NCI-H2171 treated with DMSO at 0.1 percent for 48 hours (cell line): ENCODE measurements at regions not wholly inside any gene's neighbourhood (a gene's known extent, or its start where the extent isn't known, plus 50 kb on each side); places are given as distances from the start of the nearest gene placed in this dataset.

Experiments used
- DNase-seq: peaks from one replicate; lab custom pipeline; 2025; lab: John Stamatoyannopoulos, UW

- no peak for DNase-seq
These were observed 1416.1 kb downstream of the TBC1D22A start for GRCh38 chr22:48178536-48178935.

DNA sequence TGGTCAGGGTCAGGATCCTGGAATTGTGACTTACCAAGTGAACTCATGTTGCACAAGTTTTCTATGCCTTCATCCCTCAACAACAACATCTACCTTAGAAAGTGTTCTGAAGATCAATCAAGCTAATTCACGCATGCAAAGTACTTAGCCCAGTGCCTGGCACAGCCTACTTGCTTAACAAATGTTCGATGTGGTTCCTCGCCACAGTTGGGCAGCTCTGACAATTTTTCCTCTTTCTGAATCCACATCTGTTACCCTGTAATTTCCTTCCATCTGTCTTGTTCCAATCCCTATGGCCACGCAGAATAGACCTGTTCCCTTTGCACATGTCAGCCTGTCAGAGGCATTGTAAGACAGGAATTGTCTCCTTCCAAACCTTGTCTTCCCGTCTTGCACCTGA, 1415.2 kb downstream of the TBC1D22A start:
- peak; percentile 75 for DNase-seq

- no peak for DNase-seq
These were observed 1413.3 kb downstream of the TBC1D22A start for GRCh38 chr22:48175721-48176120.

- no peak for DNase-seq
These were observed 1411.3 kb downstream of the TBC1D22A start for GRCh38 chr22:48173773-48174160.

DNA sequence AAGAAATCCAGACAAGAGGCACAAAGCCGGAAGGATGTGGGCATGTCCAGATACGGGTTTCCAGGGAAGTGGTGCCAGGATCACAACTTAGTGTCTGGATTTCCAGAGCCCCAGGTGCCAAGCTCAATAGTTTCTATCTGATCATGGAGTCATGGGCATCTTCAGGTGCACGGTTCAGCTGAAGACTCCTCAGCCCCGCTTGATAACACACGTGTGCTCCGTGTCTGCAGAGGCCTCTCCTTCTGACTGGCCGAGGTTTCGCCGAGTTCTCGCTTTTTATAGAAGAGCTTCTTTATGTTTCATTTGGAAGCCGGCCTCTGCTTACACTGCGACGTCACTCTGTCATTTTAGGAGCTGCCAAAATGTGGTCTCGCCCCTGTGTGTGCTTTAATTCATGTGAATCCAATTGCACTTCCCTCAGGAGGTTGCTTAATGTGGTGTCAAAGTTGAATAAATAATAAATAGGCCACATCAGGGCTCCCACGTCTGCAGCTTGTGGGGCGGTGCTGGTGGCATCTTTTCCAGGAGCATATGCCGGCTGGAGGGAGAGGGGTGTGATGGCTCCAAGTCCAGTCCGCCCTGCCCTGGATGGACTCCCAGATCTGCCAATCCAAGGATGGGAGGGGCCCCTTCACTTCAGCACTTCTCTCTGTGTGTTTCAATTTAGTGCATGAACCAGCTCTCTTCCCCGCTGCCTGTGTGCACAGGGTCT, 1410.8 kb downstream of the TBC1D22A start:
- DNase-seq: no peak

GRCh38 chr22:48171271-48171691, 1408.8 kb downstream of the TBC1D22A start:
- peak; percentile 29 for DNase-seq

DNA sequence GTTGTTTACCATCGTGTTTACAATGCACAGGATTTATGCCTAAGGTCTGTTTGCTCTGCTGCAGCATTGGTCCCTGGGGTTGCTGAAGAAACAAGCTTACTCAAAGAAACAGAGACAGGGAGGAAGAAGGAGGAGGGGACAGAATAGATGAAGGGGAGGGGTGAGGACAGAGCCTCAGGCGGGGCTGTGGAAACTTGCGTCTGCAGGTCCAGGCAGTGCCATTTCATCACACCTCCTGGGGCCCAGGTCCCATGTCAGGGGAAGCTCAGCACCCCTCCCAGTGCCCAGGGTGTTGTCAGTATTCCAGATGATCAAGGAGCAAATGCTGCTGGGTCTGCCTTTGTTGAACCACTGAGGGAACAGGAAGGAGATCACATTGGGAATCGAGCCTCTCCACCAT, 1406.8 kb downstream of the TBC1D22A start:
- DNase-seq: no peak

DNA sequence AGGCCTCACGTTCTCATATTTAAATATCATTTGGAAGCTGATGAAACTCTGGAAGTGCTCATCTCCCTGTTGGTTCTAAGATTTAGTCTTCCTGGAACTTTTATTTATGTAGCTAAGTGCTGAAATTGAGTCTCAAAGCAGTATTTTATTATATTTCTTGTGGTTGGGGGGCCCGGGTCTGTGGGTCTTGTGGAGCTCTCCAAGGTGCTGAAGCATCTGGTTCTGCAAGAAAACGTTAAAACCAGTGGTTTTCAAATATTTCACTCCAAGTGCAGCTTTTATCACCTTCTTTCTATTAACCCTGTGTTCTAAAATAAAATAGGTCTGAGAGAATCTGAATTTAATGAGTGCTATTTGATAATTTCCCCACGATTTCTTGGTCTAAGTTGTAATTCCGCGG, 1404.8 kb downstream of the TBC1D22A start:
- DNase-seq: no peak

DNA sequence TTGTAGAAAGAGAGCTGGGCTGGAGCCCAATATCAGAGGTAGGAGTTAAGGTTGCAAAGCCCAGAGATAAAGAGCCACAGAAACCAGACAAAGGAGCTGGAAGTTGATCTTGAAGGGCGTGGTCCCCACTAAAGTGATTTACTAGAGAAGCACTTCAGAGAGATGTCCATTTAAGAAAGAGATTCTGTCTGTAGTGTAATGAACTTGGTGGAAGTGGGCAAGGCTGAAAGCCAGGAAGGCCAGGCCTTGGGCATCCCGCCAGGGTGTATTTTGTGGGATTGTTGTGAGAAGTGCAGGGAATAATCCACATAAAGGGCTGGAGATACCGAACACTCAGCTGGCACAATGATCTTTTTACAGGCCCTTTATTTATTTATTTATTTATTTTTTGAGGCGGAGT, 1398.8 kb downstream of the TBC1D22A start:
- no peak for DNase-seq

GRCh38 chr22:48157676-48158075, 1395.2 kb downstream of the TBC1D22A start:
- DNase-seq: no peak

- DNase-seq: no peak
These were observed 1394.3 kb downstream of the TBC1D22A start for GRCh38 chr22:48156603-48157355.

DNA sequence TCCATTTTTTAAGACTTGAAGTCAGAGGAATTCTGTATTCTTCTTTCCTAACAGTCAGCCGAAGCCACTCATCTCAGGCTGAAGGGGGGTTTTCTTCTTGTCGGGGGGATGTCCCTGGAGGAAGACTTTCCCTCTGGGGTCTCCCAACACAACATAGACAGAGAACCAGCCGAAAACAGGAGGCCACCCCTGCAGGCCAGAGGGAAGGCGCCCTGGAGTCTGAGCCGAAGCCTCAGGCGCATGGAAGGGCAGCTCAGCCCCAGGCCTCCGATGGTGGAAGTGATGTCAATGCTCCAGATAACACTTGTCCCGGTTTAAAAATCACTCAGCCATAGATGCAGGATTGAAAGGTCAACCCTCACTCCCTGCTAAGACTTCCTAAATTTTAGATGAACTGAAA, 1393.0 kb downstream of the TBC1D22A start:
- DNase-seq: no peak

DNA sequence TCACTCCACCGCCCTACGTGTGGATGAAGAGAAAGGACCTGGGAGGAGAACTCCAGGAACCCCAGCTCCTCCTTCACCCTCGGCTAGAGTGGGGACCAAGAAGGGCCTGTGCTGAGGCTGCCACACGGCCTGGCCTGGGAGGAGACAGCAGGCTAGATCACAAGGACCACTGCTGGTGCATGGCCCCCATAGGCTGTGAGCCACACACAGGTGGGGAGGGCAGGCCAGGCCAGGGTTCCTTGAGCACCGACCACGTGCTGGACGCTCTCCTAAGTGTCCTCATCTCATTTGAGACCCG, 1392.4 kb downstream of the TBC1D22A start:
- DNase-seq: no peak

DNA sequence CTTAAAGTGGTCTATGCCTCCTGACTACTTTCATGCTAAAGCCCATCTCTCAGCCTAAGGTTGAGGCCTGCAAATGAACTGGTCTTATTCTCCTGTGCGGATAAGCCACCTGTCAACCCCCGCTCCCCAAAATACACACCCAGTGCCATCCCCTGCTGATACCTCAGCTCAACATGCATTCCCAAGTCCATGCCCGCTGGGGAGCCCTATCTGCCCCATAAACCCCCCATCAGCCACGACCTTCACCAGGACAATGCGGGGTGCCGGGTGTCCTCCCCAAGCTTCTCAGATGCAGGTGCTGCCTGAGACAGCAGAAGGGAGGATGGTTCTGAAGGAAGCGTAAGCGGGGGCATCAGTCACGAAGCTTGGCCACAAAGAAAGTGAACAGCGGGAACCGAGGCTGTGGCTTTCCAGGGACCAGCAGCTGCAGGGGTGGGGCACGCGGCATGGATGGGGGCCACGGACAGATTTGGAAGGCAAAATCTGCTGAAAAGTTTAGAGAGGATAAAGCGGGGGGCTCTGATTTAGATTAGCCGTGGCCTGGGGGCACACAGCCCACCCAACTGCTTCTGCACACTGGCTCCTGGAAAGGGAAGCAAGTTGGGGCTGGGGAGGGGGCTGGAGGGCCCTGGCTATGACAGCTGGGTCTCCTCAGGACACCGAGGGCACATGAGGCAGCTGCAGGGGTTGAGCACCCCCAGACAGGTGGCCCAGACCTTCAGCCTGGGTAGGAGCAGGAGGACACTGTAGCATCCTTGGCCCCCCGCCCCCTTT, 1391.9 kb downstream of the TBC1D22A start:
- no peak for DNase-seq

DNA sequence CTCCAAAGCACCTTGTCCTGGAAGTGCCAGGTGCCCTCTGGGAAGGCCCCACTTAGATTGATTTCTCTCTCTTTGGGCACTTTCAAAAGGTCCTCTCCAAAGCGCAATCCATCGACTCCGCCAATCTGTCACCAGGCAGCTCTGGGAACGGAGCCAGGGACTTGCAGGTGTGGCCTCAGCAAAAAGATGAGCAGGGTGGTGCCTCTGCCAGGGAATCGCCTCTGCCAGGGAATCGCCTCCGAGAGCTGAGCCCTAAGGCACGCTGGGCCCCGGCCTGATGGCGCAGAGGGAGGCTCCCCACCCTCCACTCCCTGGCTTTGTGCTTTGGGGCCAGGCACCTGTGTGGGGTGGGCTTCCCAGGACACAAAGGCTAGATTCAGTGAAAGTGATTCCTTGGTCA, 1391.3 kb downstream of the TBC1D22A start:
- DNase-seq: peak; percentile 95

DNA sequence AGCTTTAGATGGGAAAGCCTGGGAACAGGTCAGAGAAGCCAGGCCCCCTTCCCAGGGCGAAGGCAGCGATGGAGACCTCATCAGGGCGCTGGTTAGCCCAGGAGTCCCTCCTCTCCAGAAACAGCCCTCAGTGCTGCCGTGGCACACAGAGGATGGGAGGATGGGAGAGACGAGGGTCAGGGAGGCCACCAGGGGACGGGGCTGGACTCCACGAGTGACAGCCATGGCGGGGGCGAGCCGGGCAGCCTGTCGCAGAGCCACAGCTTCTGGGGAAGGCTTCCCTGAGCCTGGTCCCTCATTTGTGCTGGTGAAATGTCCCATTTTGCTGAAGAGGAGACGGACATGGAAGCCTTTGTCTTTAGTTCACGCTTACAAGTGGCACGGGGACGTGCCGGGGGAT, 1390.5 kb downstream of the TBC1D22A start:
- DNase-seq: no peak

DNA sequence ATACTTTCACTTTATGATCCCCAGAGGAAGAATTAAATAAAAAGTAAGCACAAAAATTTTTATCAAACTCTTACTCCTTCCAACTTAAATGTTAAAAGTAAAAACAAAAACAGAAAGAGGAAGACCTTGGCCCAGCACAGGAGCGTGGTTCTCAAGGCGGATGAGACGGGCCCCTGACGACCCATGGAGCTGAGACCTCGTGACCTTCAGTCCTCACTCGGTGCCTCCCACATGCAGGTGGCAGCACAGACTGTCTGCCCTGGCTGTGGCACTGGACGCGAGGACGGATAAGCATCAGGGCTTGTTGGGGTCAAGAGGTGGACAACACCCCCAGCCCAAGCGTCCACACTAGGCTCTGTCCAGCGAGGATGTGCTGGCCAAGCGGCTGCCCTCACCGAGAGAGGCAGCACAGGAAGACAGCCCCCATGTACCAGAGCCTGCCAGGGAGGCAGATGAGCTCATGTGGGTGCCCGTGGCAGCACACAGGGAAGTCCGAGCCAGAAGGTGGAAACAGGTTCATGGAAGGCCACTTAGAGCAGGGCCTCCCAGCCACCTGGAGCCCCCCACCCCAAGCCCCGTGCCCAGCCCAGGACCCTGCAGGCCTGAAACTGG, 1389.8 kb downstream of the TBC1D22A start:
- no peak for DNase-seq

DNA sequence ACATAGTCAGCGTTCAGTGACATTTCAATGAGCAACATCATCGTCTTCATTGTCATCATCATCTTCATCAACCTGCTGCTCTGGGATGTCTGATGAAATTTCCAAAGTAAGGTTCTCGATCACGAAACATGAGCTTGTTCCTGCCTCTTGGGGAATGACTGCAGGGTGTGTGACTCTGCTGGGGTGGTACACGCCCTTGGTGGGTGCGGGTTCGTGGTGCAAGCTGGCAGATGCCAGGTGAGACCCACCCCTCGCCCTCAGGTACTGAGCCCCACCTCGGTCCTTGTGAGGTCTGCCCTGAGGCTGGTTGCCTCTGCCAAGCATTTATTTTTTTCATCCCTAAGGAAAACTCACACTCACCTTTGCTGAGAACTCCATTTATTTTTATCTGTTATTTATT, 1389.2 kb downstream of the TBC1D22A start:
- no peak for DNase-seq

- no peak for DNase-seq
These were observed 1385.4 kb downstream of the TBC1D22A start for GRCh38 chr22:48147831-48148230.

DNA sequence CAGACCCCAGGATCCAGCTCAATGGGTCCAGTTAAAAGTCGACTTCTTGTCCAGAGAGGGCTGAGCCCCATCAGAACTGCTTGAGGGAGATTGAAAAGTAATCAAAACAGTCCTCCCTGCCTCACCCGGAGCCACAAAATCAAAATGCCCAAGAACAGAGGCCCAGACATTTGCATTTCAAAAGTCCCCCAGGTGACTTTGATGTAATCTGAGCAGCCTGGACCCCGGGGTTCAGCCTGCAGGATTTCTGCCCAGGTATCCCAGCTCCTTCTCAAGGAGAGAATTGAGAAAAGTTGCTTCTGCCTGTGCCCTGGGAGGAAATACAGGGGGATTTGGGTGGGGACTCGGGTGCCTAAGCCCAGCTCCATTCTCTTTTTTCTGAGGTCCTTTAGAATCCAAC, 1385.0 kb downstream of the TBC1D22A start:
- DNase-seq: no peak

DNA sequence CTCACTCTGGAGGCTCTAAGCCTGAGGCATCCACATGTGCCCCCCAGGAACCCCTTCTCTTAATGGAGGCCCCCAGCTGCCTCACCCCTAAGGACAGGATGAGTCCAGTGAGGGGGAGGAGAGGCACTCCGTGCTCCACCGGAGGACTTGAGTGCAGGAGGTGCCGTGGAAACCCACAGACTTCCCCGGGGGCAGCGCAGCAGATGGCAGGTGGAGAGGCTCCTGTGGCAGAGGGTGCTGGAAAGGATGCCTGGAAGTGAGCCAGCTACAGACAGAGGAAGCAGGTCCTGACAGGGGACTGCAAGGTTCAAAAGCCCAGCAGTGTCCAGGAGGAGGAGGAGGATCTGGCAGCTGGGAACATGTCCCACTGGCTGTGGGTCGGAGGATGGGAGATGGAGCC, 1384.0 kb downstream of the TBC1D22A start:
- peak; percentile 92 for DNase-seq

DNA sequence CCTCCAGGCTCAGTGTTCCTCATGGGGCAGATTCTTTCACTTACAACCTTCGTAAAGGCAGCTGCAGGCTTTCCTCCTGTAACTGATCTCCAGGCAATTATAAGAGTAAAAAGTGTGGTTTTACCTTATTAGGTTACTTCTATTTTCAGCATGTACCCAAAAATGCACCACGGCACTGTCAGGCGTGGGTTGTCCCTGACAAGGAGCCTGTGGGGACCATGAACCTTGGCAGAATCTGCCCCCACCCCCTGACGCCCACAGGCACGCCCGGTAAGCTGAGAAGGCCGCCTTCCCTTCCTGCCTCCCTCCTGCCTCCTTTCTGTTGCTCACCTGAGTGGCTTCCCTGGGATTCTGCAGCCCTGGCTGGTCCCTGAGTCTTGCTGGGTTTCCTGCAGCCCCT, 1383.3 kb downstream of the TBC1D22A start:
- peak; percentile 77 for DNase-seq

DNA sequence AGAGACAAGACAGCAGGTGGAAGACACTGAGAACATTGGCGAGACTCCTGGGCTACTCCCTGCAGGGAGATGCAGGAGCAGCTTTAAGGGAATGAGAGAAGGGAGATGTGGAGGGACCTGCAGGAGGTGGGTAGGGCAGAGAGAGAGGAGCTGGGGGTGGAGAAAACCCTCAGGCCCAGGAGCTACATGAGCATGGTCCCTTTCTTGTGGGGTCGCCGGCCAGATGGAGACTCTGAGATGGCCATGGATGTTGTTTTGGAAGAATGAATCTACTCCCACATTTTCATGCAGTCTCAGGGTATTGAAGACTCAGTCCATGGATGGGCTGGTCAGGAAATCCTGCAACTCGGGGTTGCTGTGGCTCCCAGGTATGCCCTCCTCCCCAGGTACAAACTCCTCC, 1381.9 kb downstream of the TBC1D22A start:
- no peak for DNase-seq
